A673 (cell line): ENCODE measurements at regions not wholly inside any gene's neighbourhood (a gene's known extent, or its start where the extent isn't known, plus 50 kb on each side); places are given as distances from the start of the nearest gene placed in this dataset.

ENCODE experiments used
- BruUV-seq: library from RNA; stranded (reverse); fragments of 400-500 nt; replicated peaks from 2 replicates; lab custom pipeline; 2021; lab: Mats Ljungman, UMichigan
- CTCF ChIA-PET: fragments of 300-600 bp; sonication (Branson Sonifier 250); formaldehyde crosslinking; loops from one replicate; lab custom pipeline; 2022; ENCODE audit warnings: antibody characterized with exemption; lab: Charles Lee
- POLR2A ChIA-PET: fragments of 300-600 bp; sonication (Branson Sonifier 250); formaldehyde crosslinking; loops from one replicate; lab custom pipeline; 2022; ENCODE audit warnings: antibody characterized with exemption; ENCODE audit not compliant: low non-redundant PET; lab: Charles Lee
- DNase-seq: peaks from one replicate; pipeline ENCODE4 v3.0.0-alpha.2; 2015; ENCODE audit warnings: low spot score
- H3K27ac ChIP-seq: fragments of 200-600 bp; sonication (generic); 2 replicates; pipeline ENCODE4 v1.5.1; 2016; ENCODE audit warnings: mixed run types, low read depth, mild to moderate bottlenecking, mixed read lengths, antibody characterized with exemption, low read length; ENCODE audit not compliant: poor library complexity, severe bottlenecking
- H3K27me3 ChIP-seq: fragments of 200-600 bp; sonication (generic); replicated peaks from 2 replicates; pipeline ENCODE4 v1.6.1; 2017; ENCODE audit warnings: mixed run types, low read depth, mild to moderate bottlenecking, mixed read lengths, antibody characterized with exemption, low read length; ENCODE audit not compliant: insufficient read depth, poor library complexity
- H3K36me3 ChIP-seq: fragments of 200-600 bp; sonication (generic); 2 replicates; pipeline ENCODE4 v1.6.1; 2016; ENCODE audit warnings: mixed run types, mild to moderate bottlenecking, mixed read lengths, antibody characterized with exemption, low read length; ENCODE audit not compliant: insufficient read depth, poor library complexity, severe bottlenecking
- H3K4me1 ChIP-seq: fragments of 200-600 bp; sonication (generic); 2 replicates; pipeline ENCODE4 v1.6.1; 2017; ENCODE audit warnings: mixed run types, mild to moderate bottlenecking, mixed read lengths, antibody characterized with exemption, low read length; ENCODE audit not compliant: insufficient read depth, poor library complexity, severe bottlenecking
- H3K4me3 ChIP-seq: fragments of 200-600 bp; sonication (generic); 2 replicates; pipeline ENCODE4 v1.5.1; 2016; ENCODE audit warnings: low read depth, mixed run types, mild to moderate bottlenecking, mixed read lengths, low read length; ENCODE audit not compliant: poor library complexity, severe bottlenecking
- H3K9me3 ChIP-seq: fragments of 200-600 bp; sonication (generic); 2 replicates; pipeline ENCODE4 v1.6.1; 2016; ENCODE audit warnings: mixed run types, low read depth, mild to moderate bottlenecking, mixed read lengths, antibody characterized with exemption, low read length; ENCODE audit not compliant: poor library complexity, severe bottlenecking
- CTCF ChIP-seq: fragments of 300-800, 200-600 bp; sonication (generic); conservative IDR thresholded peaks from 2 replicates; pipeline ENCODE4 v1.5.1; 2017; ENCODE audit warnings: low read depth, mild to moderate bottlenecking, antibody characterized with exemption, low read length, moderate library complexity, mixed read lengths
- EZH2 ChIP-seq: fragments of 200-600 bp; sonication (generic); IDR thresholded peaks from 2 replicates; pipeline ENCODE4 v1.6.1; 2017; ENCODE audit warnings: borderline replicate concordance, low read depth, mild to moderate bottlenecking, mixed read lengths, antibody characterized with exemption, low read length; ENCODE audit not compliant: poor library complexity, severe bottlenecking
- intact Hi-C: fragments of 100-400 bp; cut with micrococcal nuclease; formaldehyde crosslinking; loops from one replicate; pipeline ENCODE4 v1.10.0; 2022; ENCODE audit not compliant: unreplicated experiment

- TF ChIP-seq EZH2 (no peak), CTCF (no peak)
- CTCF ChIA-PET: no interaction called here
- H3K27me3 ChIP-seq: no peaks in the 10 kb centered on the region
- no TSS peak for BruUV-seq
- no peak for DNase-seq
- no peaks in the 10 kb centered on the region for H3K4me1 ChIP-seq
- H3K9me3 ChIP-seq: no peaks in the 10 kb centered on the region
- POLR2A ChIA-PET: no interaction called here
- H3K36me3 ChIP-seq: no peaks in the 10 kb centered on the region
- H3K4me3 ChIP-seq: no peak overlapping the region
- intact Hi-C loops: no loop called here
- H3K27ac ChIP-seq: no peak overlapping the region
Observed at GRCh38 chr4:108398836-108399235, 221.5 kb upstream of the RPL34 start.

- POLR2A ChIA-PET: no interaction called here
- CTCF ChIA-PET: no interaction called here
- no peak overlapping the region for H3K4me3 ChIP-seq
- no peaks in the 10 kb centered on the region for H3K36me3 ChIP-seq
- DNase-seq: no peak
- BruUV-seq: no TSS peak
- no peak for TF ChIP-seq CTCF
- no peak for TF ChIP-seq EZH2
- H3K27me3 ChIP-seq: peaks cover 3% of the 10 kb centered on the region
- no peaks in the 10 kb centered on the region for H3K4me1 ChIP-seq
- H3K9me3 ChIP-seq: no peaks in the 10 kb centered on the region
- intact Hi-C loops: no loop called here
- no peak overlapping the region for H3K27ac ChIP-seq
Observed at GRCh38 chr4:108398316-108398715, 222.1 kb upstream of the RPL34 start.

GRCh38 chr4:108397850-108398249 is 222.5 kb upstream of the RPL34 start:
- no peak for DNase-seq
- no TSS peak for BruUV-seq
- no peak for TF ChIP-seq EZH2
- TF ChIP-seq CTCF: no peak
- peaks cover 6% of the 10 kb centered on the region for H3K27me3 ChIP-seq
- intact Hi-C loops: no loop called here
- H3K27ac ChIP-seq: no peak overlapping the region
- POLR2A ChIA-PET: no interaction called here
- H3K4me1 ChIP-seq: no peaks in the 10 kb centered on the region
- no peaks in the 10 kb centered on the region for H3K36me3 ChIP-seq
- CTCF ChIA-PET: no interaction called here
- no peak overlapping the region for H3K4me3 ChIP-seq
- H3K9me3 ChIP-seq: no peaks in the 10 kb centered on the region
